Natural killer cell treated with Interleukin-12 subunit alpha and Interleukin-12 subunit beta and Interleukin-15 and Interleukin-18, amount 100 ng/mL, for 72 hours (primary cell): ENCODE measurements at regions not wholly inside any gene's neighbourhood (a gene's known extent, or its start where the extent isn't known, plus 50 kb on each side); places are given as distances from the start of the nearest gene placed in this dataset.
"Not testable (repeated sequence)": the region's sequence is repeated elsewhere in the genome, so short reads cannot be mapped to it uniquely, and the experiment has no call there.

ENCODE experiments used
- ATAC-seq, 2 donors: fragments of 150-1000 bp; cut with Tn5 transposase in 1 of 2; sonication (Bioruptor Pico), chemical (Tn5 transposase) in 1 of 2; 2 replicates each; pipeline ENCODE4 v1.10.0; 2021
- DNase-seq: peaks from one replicate; pipeline ENCODE4 v3.0.0; 2022; ENCODE audit warnings: low spot score
- H3K27ac Mint-ChIP-seq, 2 donors: 1 replicate in 1 of 2; 2 replicates in 1 of 2; pipeline ENCODE4 v1.8.0; 2022; ENCODE audit warnings: mixed read lengths in 2 of 2, mild to moderate bottlenecking in 1 of 2, moderate library complexity in 1 of 2
- H3K27me3 Mint-ChIP-seq, 2 donors: 1 replicate in 1 of 2; 2 replicates in 1 of 2; pipeline ENCODE4 v1.8.0; 2022; ENCODE audit warnings: mixed read lengths in 2 of 2
- H3K36me3 Mint-ChIP-seq: one replicate; pipeline ENCODE4 v1.8.0; 2022; ENCODE audit warnings: mixed read lengths
- H3K4me1 Mint-ChIP-seq, 2 donors: 1 replicate in 1 of 2; 2 replicates in 1 of 2; pipeline ENCODE4 v1.8.0; 2022; ENCODE audit warnings: low read depth in 2 of 2, mixed read lengths in 2 of 2, mild to moderate bottlenecking in 1 of 2
- H3K4me3 Mint-ChIP-seq: one replicate; pipeline ENCODE4 v1.8.0; 2022; ENCODE audit warnings: mixed read lengths
- H3K9me3 Mint-ChIP-seq: 2 replicates; pipeline ENCODE4 v1.8.0; 2022; ENCODE audit warnings: mixed read lengths

DNA sequence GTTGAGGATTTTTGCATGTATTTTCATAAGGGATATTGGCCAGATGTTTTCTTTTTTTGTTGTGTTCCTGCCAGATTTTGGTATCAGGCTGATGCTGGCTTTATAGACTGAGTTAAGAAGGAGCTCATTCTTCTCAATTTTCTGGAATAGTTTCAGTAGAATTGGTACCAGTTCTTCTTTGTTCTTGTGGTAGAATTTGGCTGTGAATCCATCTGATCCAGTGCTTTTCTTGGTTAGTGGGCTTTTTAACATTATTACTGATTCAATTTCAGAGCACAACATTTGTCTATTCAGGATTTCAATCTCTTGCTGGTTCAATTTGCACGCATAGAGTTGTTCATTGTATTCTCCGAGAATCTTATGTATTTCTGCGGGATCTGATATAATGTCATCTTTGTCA is 136.5 kb upstream of the FOXG1 start:
- ATAC-seq (no peak), DNase-seq (no peak)
- H3K27ac Mint-ChIP-seq, result no peak overlapping the region
- H3K9me3 Mint-ChIP-seq, result peaks cover 12% of the 10 kb centered on the region
- no peaks in the 10 kb centered on the region for H3K27me3 Mint-ChIP-seq
- H3K36me3 Mint-ChIP-seq, result peaks cover 5% of the 10 kb centered on the region
- H3K4me1 Mint-ChIP-seq, result no peaks in the 10 kb centered on the region
- no peak overlapping the region for H3K4me3 Mint-ChIP-seq

DNA sequence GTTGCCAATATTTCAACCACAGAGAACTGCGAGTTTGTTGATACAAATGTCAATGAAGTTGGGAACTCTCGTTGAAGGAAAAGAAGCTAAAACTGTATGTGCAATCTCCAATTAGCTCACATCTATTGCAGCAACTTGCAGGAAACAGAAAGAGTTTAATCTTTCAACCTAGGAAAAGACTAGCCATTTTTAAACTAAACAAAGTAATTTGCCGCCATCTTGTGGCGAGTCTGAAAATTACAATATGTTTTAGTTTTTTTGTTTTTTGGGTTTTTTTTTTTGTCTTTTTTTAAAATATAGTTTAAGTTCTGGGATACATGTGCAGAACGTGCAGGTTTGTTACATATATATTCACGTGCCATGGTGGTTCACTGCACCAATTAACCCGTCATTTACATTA is 131.2 kb upstream of the FOXG1 start:
- no peaks in the 10 kb centered on the region for H3K4me1 Mint-ChIP-seq
- no peak for DNase-seq

DNA sequence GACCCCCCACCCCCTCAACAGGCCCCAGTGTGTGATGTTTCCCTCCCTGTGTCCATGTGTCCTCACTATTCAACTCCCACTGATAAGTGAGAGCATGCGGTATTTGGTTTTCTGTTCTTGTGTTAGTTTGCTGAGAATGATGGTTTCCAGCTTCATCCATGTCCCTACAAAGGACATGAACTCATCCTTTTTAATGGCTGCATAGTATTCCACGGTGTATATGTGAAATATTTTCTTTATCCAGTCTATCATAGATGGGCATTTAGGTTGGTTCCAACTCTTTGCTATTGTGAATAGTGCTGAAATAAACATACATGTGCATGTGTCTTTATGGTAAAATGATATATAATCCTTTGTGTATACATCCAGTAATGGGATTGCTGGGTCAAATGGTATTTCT is 130.8 kb upstream of the FOXG1 start:
- DNase-seq, H3K4me3 Mint-ChIP-seq, H3K27me3 Mint-ChIP-seq, H3K4me1 Mint-ChIP-seq, H3K36me3 Mint-ChIP-seq, ATAC-seq, H3K27ac Mint-ChIP-seq: not testable (repeated sequence)
- peaks cover 10% of the 10 kb centered on the region for H3K9me3 Mint-ChIP-seq

More for the DNA sequence above, 131.2 kb upstream of the FOXG1 start:
- no peak for ATAC-seq
- no peak overlapping the region for H3K4me3 Mint-ChIP-seq
- H3K9me3 Mint-ChIP-seq, result peaks cover 10% of the 10 kb centered on the region
- no peaks in the 10 kb centered on the region for H3K27me3 Mint-ChIP-seq
- peaks cover 5% of the 10 kb centered on the region for H3K36me3 Mint-ChIP-seq
- no peak overlapping the region for H3K27ac Mint-ChIP-seq

DNA sequence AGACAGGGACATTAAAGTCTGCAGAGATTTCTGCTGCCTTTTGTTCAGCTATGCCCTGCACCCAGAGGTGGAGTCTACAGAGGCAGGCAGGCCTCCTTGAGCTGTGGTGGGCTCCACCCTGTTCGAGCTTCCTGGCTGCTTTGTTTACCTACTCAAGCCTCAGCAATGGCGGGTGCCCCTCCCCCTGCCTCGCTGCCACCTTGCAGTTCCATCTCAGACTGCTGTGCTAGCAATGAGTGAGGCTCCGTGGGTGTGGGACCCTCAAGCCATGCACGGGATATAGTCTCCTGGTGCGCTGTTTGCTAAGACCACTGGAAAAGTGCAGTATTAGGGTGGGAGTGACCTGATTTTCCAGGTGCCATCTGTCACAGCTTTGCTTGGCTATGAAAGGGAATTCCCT is 125.4 kb upstream of the FOXG1 start:
- ATAC-seq, H3K27ac Mint-ChIP-seq, H3K36me3 Mint-ChIP-seq, H3K4me3 Mint-ChIP-seq, DNase-seq, H3K4me1 Mint-ChIP-seq, H3K27me3 Mint-ChIP-seq: not testable (repeated sequence)
- peaks cover 12% of the 10 kb centered on the region for H3K9me3 Mint-ChIP-seq

DNA sequence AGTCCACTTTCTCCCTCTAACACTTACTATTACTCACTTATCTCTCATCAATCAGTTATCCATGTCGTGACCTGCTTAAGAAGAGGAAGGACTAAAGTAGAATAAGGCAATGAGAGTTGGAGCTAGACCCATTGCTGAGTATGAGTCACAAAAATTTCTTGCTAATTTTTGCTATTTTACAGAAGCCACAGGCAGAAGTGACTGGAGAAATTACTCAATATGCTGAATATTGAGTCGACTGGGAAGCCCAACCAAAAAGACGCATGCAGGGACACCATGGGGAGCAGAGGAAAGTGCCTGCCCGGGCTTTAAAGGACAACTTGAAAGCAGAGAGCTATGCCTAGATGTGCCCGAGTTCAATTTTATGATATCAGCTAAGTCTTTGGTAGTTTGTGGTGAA is 115.4 kb upstream of the FOXG1 start:
- no peak overlapping the region for H3K4me3 Mint-ChIP-seq
- no peaks in the 10 kb centered on the region for H3K4me1 Mint-ChIP-seq
- no peak for ATAC-seq
- no peak for DNase-seq
- peaks cover 12% of the 10 kb centered on the region for H3K9me3 Mint-ChIP-seq
- H3K27me3 Mint-ChIP-seq, result no peaks in the 10 kb centered on the region
- H3K36me3 Mint-ChIP-seq, result peaks cover 6% of the 10 kb centered on the region
- no peak overlapping the region for H3K27ac Mint-ChIP-seq

DNA sequence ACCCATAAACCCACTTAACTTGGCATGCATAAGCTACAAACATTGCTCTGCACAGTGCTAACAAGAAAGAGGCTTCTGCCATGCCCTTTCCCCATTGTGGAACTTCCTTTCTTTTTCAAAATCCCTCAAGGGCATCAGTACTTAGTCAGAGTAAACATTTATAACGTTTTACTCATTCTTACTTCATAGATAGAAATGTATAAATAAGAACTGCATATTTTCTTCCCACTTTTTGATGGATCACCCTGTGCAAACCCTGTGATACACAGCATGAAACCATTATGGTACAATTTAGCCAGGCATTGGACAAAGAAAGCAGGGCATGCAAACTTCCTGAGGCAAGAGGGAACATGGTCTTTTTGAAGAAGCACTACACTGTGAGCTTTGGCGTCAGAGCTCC is 113.8 kb upstream of the FOXG1 start:
- no peaks in the 10 kb centered on the region for H3K4me1 Mint-ChIP-seq
- H3K27me3 Mint-ChIP-seq, result no peaks in the 10 kb centered on the region
- H3K4me3 Mint-ChIP-seq, result no peak overlapping the region
- H3K9me3 Mint-ChIP-seq, result peaks cover 8% of the 10 kb centered on the region
- no peak overlapping the region for H3K27ac Mint-ChIP-seq
- peaks cover 6% of the 10 kb centered on the region for H3K36me3 Mint-ChIP-seq
- no peak for ATAC-seq
- no peak for DNase-seq

DNA sequence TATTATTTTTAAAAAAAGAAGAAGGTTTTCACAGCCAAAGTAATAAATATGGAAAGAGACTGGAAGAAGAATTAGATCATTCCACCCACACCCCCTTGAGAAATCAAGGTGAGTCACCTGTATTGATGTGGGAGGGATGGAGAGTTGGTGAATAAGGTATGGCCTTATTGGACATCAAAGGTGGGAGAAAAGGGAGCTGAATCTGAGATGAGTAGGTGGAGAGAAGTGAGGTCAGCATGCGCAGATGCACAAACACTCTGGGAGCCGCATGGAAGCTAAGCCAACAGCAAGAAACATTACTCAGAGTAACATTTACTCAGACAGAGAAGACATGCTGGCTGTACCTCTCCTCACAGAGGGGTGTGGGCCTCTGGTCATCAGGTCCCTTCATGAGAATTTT is 113.1 kb upstream of the FOXG1 start:
- Mint-ChIP-seq H3K9me3 (peaks cover 8% of the 10 kb centered on the region), H3K27ac (no peak overlapping the region), H3K4me3 (no peak overlapping the region), H3K36me3 (peaks cover 6% of the 10 kb centered on the region), H3K27me3 (no peaks in the 10 kb centered on the region), H3K4me1 (no peaks in the 10 kb centered on the region)
- DNase-seq (no peak), ATAC-seq (no peak)

DNA sequence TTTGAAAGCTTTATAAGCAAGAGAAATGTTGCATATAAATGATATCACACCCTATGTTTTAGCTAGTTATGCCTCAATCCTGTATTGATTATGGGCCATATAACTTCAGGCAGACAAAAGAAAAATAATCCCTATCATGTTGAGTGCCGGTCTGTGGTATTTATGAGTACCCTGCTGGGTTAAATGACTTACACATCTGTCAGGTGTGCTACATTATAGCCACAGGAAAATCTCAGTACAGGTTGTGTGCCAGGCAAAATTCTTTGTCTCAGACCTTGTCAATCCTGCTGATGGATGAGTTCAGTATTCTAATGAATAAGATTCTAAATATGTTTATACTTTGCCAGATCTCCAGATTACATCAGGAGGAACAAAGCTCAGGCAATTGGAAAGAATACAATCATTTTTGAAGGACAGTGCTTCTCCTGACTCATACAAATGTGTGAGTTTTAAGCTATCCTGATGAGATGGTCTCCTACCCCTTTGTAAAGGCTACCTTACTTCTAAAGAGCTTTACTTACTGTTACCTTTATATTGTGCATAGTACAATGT is 109.8 kb upstream of the FOXG1 start:
- ATAC-seq, result no peak
- no peak overlapping the region for H3K27ac Mint-ChIP-seq

DNA sequence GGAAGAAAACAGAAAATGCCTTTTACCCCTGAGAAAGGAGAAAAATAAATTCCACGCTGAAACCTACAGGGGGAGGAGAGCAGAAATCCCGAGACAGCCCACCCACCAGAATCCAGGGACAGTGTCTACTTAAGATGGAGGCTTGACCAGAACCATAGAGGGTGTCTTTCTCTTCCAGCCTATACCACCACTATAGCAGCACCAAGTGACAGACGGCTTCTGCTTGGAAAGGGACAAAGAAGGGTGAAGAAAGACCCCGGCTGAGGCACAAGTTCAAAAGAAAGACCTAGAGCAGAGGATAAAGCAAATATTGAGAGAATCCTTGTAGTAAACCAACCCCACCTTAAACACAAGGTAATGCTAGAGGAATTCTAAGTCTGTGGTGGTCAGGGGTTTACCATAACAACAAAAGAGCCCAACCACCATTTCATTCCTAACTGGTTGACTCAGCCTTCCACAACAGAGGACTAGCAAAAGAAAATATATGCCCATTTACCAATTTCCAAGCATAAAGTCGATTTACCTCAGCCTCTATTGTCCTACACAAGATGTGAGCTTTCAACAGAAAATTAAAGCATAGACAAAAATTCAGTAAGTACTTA is 105.3 kb upstream of the FOXG1 start:
- Mint-ChIP-seq H3K4me1 (no peaks in the 10 kb centered on the region), H3K4me3 (no peak overlapping the region)
- no peak for ATAC-seq

More for the DNA sequence above, 109.8 kb upstream of the FOXG1 start:
- H3K4me1 Mint-ChIP-seq, result no peaks in the 10 kb centered on the region
- DNase-seq, result no peak
- peaks cover 4% of the 10 kb centered on the region for H3K9me3 Mint-ChIP-seq
- H3K27me3 Mint-ChIP-seq, result no peaks in the 10 kb centered on the region
- H3K4me3 Mint-ChIP-seq, result no peak overlapping the region
- H3K36me3 Mint-ChIP-seq, result no peaks in the 10 kb centered on the region

DNA sequence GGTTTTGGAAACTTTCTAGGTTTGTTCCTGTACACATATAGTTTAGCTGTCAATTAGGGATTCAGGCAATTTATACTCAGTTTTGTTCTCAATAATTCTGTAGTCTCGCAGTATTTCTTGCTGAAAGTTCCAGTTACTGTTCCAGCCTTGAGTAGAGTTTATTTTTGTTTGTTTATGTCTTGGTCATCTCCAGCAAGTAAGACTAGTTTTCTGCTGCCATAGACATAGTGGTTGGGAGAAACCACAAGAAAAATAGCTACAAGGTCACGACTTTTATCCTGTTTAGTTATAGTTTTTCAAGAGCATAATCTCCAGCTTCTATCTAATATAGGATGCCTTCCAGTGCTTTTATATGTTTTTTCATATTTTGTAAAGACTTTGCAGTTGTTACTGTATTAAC is 99.6 kb upstream of the FOXG1 start:
- H3K27me3 Mint-ChIP-seq, result no peaks in the 10 kb centered on the region
- no peak for DNase-seq

More for the DNA sequence above, 105.3 kb upstream of the FOXG1 start:
- Mint-ChIP-seq H3K36me3 (no peaks in the 10 kb centered on the region), H3K27ac (no peak overlapping the region), H3K9me3 (no peaks in the 10 kb centered on the region), H3K27me3 (no peaks in the 10 kb centered on the region)
- no peak for DNase-seq

DNA sequence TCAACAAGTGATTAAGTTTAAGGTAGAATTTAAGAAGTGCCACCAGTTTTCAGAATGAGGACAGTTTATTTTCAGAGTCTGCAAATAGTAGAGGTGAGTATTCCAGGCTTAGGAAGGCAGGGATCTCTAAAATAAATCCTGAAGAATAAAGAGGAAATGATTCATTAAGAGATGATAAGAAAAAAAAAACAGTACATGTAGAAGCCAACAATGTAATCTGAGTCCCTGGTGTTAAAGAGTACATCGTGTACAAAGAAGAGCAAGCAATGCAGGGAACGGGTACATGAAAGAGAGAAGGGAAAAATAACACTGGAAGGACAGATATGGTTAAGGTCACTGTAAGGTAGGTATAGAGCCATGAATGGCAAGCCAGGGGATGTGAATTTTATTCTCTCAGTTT is 95.2 kb upstream of the FOXG1 start:
- no peaks in the 10 kb centered on the region for H3K36me3 Mint-ChIP-seq
- H3K27ac Mint-ChIP-seq, result no peak overlapping the region
- H3K27me3 Mint-ChIP-seq, result no peaks in the 10 kb centered on the region
- H3K4me1 Mint-ChIP-seq, result no peaks in the 10 kb centered on the region
- no peak for DNase-seq
- no peak overlapping the region for H3K4me3 Mint-ChIP-seq
- ATAC-seq, result no peak
- H3K9me3 Mint-ChIP-seq, result peaks cover 15% of the 10 kb centered on the region

More for the DNA sequence above, 99.6 kb upstream of the FOXG1 start:
- Mint-ChIP-seq H3K9me3 (peaks cover 11% of the 10 kb centered on the region), H3K36me3 (no peaks in the 10 kb centered on the region), H3K4me3 (no peak overlapping the region), H3K27ac (no peak overlapping the region), H3K4me1 (no peaks in the 10 kb centered on the region)
- ATAC-seq, result no peak

DNA sequence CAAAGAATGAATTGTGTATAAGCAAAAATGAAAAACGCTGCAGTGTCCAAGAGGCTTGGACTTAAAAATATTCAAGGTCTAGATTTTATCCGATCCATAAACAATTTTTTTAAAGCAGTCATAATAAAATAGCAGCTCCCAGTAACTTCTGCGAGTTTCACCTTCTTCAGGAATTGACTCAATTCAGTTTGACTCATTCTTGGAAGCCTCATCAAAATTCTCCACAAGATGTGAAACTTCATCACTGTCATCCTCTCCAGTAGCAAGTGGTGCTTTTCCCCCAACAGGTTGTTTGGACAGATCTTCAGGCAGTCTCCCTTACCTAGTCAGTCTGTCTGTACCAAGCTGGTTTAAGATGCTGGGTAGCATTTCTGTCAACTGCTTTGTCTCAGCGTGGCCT is 93.5 kb upstream of the FOXG1 start:
- no peaks in the 10 kb centered on the region for H3K36me3 Mint-ChIP-seq
- no peaks in the 10 kb centered on the region for H3K27me3 Mint-ChIP-seq
- ATAC-seq (no peak), DNase-seq (no peak)
- peaks cover 15% of the 10 kb centered on the region for H3K9me3 Mint-ChIP-seq
- no peaks in the 10 kb centered on the region for H3K4me1 Mint-ChIP-seq
- H3K27ac Mint-ChIP-seq, result no peak overlapping the region
- H3K4me3 Mint-ChIP-seq, result no peak overlapping the region

DNA sequence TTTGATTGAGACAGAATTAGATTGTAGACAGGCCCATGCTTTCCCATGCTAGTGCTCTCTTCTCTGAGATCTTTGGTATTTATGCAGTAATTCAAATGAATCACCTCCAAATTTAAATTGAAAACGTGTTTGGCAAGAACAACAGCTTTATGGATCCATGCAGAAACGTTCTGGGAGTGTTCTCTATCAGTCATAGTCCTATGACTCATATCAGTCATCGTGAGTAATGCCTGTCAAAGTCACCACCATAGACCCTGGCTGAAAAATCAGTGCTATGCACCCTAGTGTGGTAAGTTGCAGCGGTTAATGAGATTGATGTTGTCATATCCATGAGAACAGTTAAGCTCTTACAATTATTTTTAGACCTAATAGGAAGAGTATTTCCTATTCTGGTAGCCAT is 90.1 kb upstream of the FOXG1 start:
- no peak overlapping the region for H3K27ac Mint-ChIP-seq
- no peaks in the 10 kb centered on the region for H3K36me3 Mint-ChIP-seq
- DNase-seq, result no peak

DNA sequence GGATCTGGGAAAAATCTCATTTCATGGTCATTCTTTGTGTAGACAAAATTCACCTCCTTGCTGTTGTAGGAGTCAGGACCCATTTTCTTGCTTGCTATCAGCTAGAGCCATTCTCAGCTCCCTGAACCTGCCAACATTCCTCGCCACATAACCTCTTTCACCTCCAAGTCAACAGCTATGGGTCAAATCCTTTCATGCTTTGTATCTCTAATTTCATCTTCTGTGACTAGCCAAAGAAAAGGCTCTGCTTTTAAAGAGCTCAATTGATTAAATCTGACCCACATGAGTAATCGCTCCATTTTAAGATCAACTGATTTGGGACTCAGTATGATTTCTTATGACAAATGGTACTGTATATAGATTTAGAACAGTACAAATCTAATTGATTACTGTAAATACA is 89.2 kb upstream of the FOXG1 start:
- Mint-ChIP-seq H3K9me3 (peaks cover 6% of the 10 kb centered on the region), H3K4me3 (no peak overlapping the region), H3K27me3 (no peaks in the 10 kb centered on the region), H3K4me1 (no peaks in the 10 kb centered on the region), H3K27ac (no peak overlapping the region), H3K36me3 (no peaks in the 10 kb centered on the region)
- ATAC-seq, result no peak
- no peak for DNase-seq

More for the DNA sequence above, 90.1 kb upstream of the FOXG1 start:
- peaks cover 9% of the 10 kb centered on the region for H3K9me3 Mint-ChIP-seq
- no peak for ATAC-seq
- H3K4me3 Mint-ChIP-seq, result no peak overlapping the region
- H3K27me3 Mint-ChIP-seq, result no peaks in the 10 kb centered on the region
- no peaks in the 10 kb centered on the region for H3K4me1 Mint-ChIP-seq

DNA sequence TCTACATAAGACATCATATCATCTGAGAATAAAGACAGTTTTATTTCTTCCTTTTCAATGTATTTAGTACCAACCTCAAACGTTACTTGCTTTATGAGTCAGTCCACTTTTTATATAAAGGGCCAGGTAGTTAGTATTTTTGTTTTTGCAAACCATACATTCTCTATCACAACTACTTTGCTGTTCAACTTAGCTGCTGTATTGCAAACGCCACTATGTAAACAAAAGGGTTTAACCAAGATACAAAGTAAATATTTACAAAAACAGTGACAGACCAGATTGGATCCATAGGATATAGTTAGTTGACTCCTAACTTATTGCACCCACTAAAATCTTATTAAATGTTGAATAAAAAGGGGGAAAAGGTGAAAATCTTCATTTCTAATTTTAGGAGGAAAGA is 87.7 kb upstream of the FOXG1 start:
- Mint-ChIP-seq H3K27ac (no peak overlapping the region), H3K9me3 (peaks cover 11% of the 10 kb centered on the region), H3K36me3 (peaks cover 6% of the 10 kb centered on the region), H3K4me1 (no peaks in the 10 kb centered on the region), H3K27me3 (no peaks in the 10 kb centered on the region), H3K4me3 (no peak overlapping the region)
- ATAC-seq (no peak), DNase-seq (no peak)
